Hepatocyte (in vitro differentiated cells): ENCODE measurements at regions not wholly inside any gene's neighbourhood (a gene's known extent, or its start where the extent isn't known, plus 50 kb on each side); places are given as distances from the start of the nearest gene placed in this dataset.

Source experiments
- DNase-seq: peaks from one replicate; pipeline ENCODE4 v3.0.0-alpha.2; 2016; ENCODE audit warnings: low spot score
- H2AFZ ChIP-seq: fragments of 200-600 bp; sonication (generic); 2 replicates; pipeline ENCODE4 v1.6.0; 2016; ENCODE audit warnings: antibody characterized with exemption, mild to moderate bottlenecking
- H3K27ac ChIP-seq: fragments of 200-600 bp; sonication (generic); 2 replicates; pipeline ENCODE4 v1.5.1; 2016; ENCODE audit warnings: mild to moderate bottlenecking
- H3K27me3 ChIP-seq: fragments of 200-600 bp; sonication (generic); 2 replicates; pipeline ENCODE4 v1.6.1; 2016
- H3K36me3 ChIP-seq: fragments of 200-600 bp; sonication (generic); replicated peaks from 2 replicates; pipeline ENCODE4 v1.5.1; 2016; ENCODE audit warnings: low read depth; ENCODE audit not compliant: insufficient read depth
- H3K4me1 ChIP-seq: fragments of 200-600 bp; sonication (generic); 2 replicates; pipeline ENCODE4 v1.5.1; 2016; ENCODE audit warnings: mild to moderate bottlenecking, moderate library complexity; ENCODE audit not compliant: insufficient read depth
- H3K4me2 ChIP-seq: fragments of 200-600 bp; sonication (generic); 2 replicates; pipeline ENCODE4 v1.6.0; 2016
- H3K4me3 ChIP-seq: fragments of 200-600 bp; sonication (generic); 2 replicates; pipeline ENCODE4 v1.5.1; 2016; ENCODE audit warnings: mild to moderate bottlenecking
- H3K79me2 ChIP-seq: fragments of 200-600 bp; sonication (generic); 2 replicates; pipeline ENCODE4 v1.6.0; 2017; ENCODE audit warnings: mild to moderate bottlenecking
- H3K9me2 ChIP-seq: fragments of 200-600 bp; sonication (generic); replicated peaks from 2 replicates; pipeline ENCODE4 v1.6.0; 2017; ENCODE audit warnings: mild to moderate bottlenecking; ENCODE audit not compliant: insufficient read depth
- H3K9me3 ChIP-seq: fragments of 200-600 bp; sonication (generic); 2 replicates; pipeline ENCODE4 v1.5.1; 2016; ENCODE audit warnings: low read depth, mild to moderate bottlenecking
- H4K20me1 ChIP-seq: fragments of 200-600 bp; sonication (generic); 2 replicates; pipeline ENCODE4 v1.6.0; 2016; ENCODE audit warnings: mild to moderate bottlenecking; ENCODE audit not compliant: insufficient read depth, poor library complexity, severe bottlenecking
- EZH2 ChIP-seq: fragments of 200-600 bp; sonication (generic); IDR thresholded peaks from 2 replicates; pipeline ENCODE4 v1.6.1; 2016; ENCODE audit warnings: antibody characterized with exemption, mild to moderate bottlenecking, borderline replicate concordance
- EZH2phosphoT487 ChIP-seq: fragments of 200-600 bp; sonication (generic); IDR thresholded peaks from one replicate; pipeline ENCODE4 v1.6.1; 2018; ENCODE audit warnings: antibody characterized with exemption, mild to moderate bottlenecking, low read depth, moderate library complexity; ENCODE audit not compliant: unreplicated experiment, severe bottlenecking
- WGBS: methylation state at CpG from one replicate; pipeline ENCODE4 v1.1.6; 2016; ENCODE audit warnings: low lambda C conversion rate; ENCODE audit errors: missing lambda C conversion rate; 5-methylcytosine and 5-hydroxymethylcytosine counted together
- TF ChIP-seq, protein P1 (sequence below): fragments of 200-600 bp; sonication (generic); IDR thresholded peaks from 2 replicates; pipeline ENCODE4 v1.5.1; 2016; ENCODE audit warnings: antibody characterized with exemption, mild to moderate bottlenecking; ENCODE audit not compliant: poor library complexity

DNA sequence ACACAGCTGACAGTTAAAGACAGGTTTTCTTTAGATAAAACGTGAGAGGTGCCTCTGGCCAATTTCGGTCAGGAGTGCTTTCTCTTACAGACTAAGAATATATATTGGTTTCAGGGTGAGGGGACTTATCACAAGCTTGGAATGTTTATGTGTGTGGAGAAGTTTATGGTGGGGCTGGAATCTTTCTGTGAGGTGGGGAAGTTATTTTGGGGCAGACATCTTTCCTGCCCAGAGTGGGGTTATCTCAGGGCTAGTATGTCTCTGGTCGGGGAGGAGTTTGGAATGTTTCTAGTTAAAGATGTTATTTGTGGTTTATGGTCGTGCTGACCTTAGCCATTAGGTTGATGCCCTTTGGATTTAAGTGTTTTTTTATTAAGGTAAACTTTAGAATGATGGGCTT lies 115.2 kb downstream of the SLC5A7 start:
- Histone ChIP-seq H4K20me1 (no peaks in the 10 kb centered on the region), H3K27ac (no peak overlapping the region), H3K27me3 (no peaks in the 10 kb centered on the region), H3K4me3 (no peak overlapping the region), H3K9me3 (no peaks in the 10 kb centered on the region), H3K4me1 (no peaks in the 10 kb centered on the region), H3K4me2 (no peak overlapping the region), H3K79me2 (no peaks in the 10 kb centered on the region), H3K9me2 (no peaks in the 10 kb centered on the region), H2AFZ (no peak overlapping the region), H3K36me3 (no peaks in the 10 kb centered on the region)
- WGBS = 33% methylated on average over 4 of the region's 4 CpGs
- no peak for DNase-seq
- TF ChIP-seq EZH2 = no peak

DNA sequence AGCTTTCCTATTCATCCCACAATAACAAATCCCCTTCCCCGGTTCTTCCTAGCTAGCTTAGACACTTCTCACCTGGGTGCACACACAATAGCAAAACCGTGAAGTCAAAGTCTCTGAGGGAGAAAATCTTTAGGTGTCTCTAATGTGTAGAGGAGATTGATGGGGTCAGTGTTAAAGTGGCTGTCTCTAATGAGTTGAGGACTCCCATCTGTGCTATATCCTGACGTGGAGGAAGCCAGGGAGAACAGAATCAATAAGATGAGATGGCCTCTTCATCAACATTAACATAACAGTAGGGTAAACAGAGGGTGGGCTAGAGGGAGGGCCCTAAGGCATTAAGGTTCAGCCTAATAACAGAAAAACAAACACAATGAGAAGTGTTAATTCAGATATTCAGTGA lies 120.4 kb downstream of the SLC5A7 start:
- Histone ChIP-seq H3K4me1 (no peaks in the 10 kb centered on the region), H3K79me2 (no peaks in the 10 kb centered on the region), H2AFZ (no peak overlapping the region), H3K27ac (no peak overlapping the region), H3K4me2 (no peak overlapping the region), H3K4me3 (no peak overlapping the region), H3K9me3 (no peaks in the 10 kb centered on the region), H3K9me2 (no peaks in the 10 kb centered on the region), H3K27me3 (no peaks in the 10 kb centered on the region), H4K20me1 (no peaks in the 10 kb centered on the region), H3K36me3 (no peaks in the 10 kb centered on the region)
- 30% methylated on average over 3 of the region's 3 CpGs for WGBS
- TF ChIP-seq EZH2 (no peak), EZH2phosphoT487 (no peak)
- TF ChIP-seq, protein P1, sequence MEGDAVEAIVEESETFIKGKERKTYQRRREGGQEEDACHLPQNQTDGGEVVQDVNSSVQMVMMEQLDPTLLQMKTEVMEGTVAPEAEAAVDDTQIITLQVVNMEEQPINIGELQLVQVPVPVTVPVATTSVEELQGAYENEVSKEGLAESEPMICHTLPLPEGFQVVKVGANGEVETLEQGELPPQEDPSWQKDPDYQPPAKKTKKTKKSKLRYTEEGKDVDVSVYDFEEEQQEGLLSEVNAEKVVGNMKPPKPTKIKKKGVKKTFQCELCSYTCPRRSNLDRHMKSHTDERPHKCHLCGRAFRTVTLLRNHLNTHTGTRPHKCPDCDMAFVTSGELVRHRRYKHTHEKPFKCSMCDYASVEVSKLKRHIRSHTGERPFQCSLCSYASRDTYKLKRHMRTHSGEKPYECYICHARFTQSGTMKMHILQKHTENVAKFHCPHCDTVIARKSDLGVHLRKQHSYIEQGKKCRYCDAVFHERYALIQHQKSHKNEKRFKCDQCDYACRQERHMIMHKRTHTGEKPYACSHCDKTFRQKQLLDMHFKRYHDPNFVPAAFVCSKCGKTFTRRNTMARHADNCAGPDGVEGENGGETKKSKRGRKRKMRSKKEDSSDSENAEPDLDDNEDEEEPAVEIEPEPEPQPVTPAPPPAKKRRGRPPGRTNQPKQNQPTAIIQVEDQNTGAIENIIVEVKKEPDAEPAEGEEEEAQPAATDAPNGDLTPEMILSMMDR = no peak
- DNase-seq = no peak

- no peak overlapping the region for H3K4me3 ChIP-seq
- no peaks in the 10 kb centered on the region for H3K9me3 ChIP-seq
- no peak overlapping the region for H3K4me2 ChIP-seq
- TF ChIP-seq EZH2 (no peak), EZH2phosphoT487 (no peak)
- TF ChIP-seq, protein P1 = no peak
- no peaks in the 10 kb centered on the region for H3K27me3 ChIP-seq
- 79% methylated on average over 2 of the region's 2 CpGs for WGBS
- DNase-seq = no peak
- no peaks in the 10 kb centered on the region for H4K20me1 ChIP-seq
- no peak overlapping the region for H2AFZ ChIP-seq
- H3K79me2 ChIP-seq = no peaks in the 10 kb centered on the region
- H3K27ac ChIP-seq = no peak overlapping the region
- no peaks in the 10 kb centered on the region for H3K36me3 ChIP-seq
- H3K9me2 ChIP-seq = no peaks in the 10 kb centered on the region
- H3K4me1 ChIP-seq = no peaks in the 10 kb centered on the region
Measured at GRCh38 chr2:108111936-108112335, 125.6 kb downstream of the SLC5A7 start.

GRCh38 chr2:108115868-108116267 lies 123.9 kb upstream of the SULT1C3 start:
- Histone ChIP-seq H3K36me3 (no peaks in the 10 kb centered on the region), H3K79me2 (no peaks in the 10 kb centered on the region), H4K20me1 (no peaks in the 10 kb centered on the region), H3K27me3 (no peaks in the 10 kb centered on the region), H3K4me3 (no peak overlapping the region), H3K27ac (no peak overlapping the region), H3K4me1 (no peaks in the 10 kb centered on the region), H3K4me2 (no peak overlapping the region), H3K9me2 (no peaks in the 10 kb centered on the region), H3K9me3 (no peaks in the 10 kb centered on the region), H2AFZ (no peak overlapping the region)
- TF ChIP-seq EZH2phosphoT487 (no peak), EZH2 (no peak)
- TF ChIP-seq, protein P1 = no peak
- 80% methylated on average over 3 of the region's 3 CpGs for WGBS
- no peak for DNase-seq
